HG03469 (cell line): ENCODE measurements at regions not wholly inside any gene's neighbourhood (a gene's known extent, or its start where the extent isn't known, plus 50 kb on each side); places are given as distances from the start of the nearest gene placed in this dataset.
"Not testable (repeated sequence)": the region's sequence is repeated elsewhere in the genome, so short reads cannot be mapped to it uniquely, and the experiment has no call there.

Experiments used
- ATAC-seq: cut with Tn5 transposase; IDR thresholded peaks from one replicate; pipeline ENCODE4 v1.9.1; 2021; ENCODE audit warnings: mild to moderate bottlenecking, moderate library complexity, moderate number of reproducible peaks; ENCODE audit not compliant: unreplicated experiment

GRCh38 chr3:164779816-164780215 is 298.5 kb downstream of the SI start:
- ATAC-seq = no peak

GRCh38 chr3:164752812-164753211 is 325.5 kb downstream of the SI start:
- ATAC-seq = no peak

- no peak for ATAC-seq
Observed at GRCh38 chr3:164748626-164749025, 329.7 kb downstream of the SI start.

- ATAC-seq = no peak
Observed at GRCh38 chr3:164741869-164742268, 336.4 kb downstream of the SI start.

- no peak for ATAC-seq
Observed at GRCh38 chr3:164737174-164737573, 341.1 kb downstream of the SI start.

GRCh38 chr3:164732166-164732565 is 346.1 kb downstream of the SI start:
- ATAC-seq = no peak

- ATAC-seq = no peak
Observed at GRCh38 chr3:164730815-164731360, 347.4 kb downstream of the SI start.

GRCh38 chr3:164723396-164723795 is 354.9 kb downstream of the SI start:
- ATAC-seq = no peak

- ATAC-seq = not testable (repeated sequence)
Observed at GRCh38 chr3:164702808-164703207, 375.5 kb downstream of the SI start.

GRCh38 chr3:164687902-164688301 is 390.4 kb downstream of the SI start:
- ATAC-seq = no peak

GRCh38 chr3:164687211-164687610 is 391.1 kb downstream of the SI start:
- no peak for ATAC-seq

GRCh38 chr3:164683489-164683888 is 394.8 kb downstream of the SI start:
- no peak for ATAC-seq

- ATAC-seq = no peak
Observed at GRCh38 chr3:164679245-164679644, 399.1 kb downstream of the SI start.

GRCh38 chr3:164677317-164677716 is 401.0 kb downstream of the SI start:
- ATAC-seq = no peak

GRCh38 chr3:164673738-164674137 is 404.6 kb downstream of the SI start:
- ATAC-seq = no peak

GRCh38 chr3:164658125-164658524 is 420.2 kb downstream of the SI start:
- no peak for ATAC-seq

- ATAC-seq = no peak
Observed at GRCh38 chr3:164657631-164658030, 420.7 kb downstream of the SI start.

GRCh38 chr3:164655462-164655861 is 422.8 kb downstream of the SI start:
- ATAC-seq = no peak

- ATAC-seq = no peak
Observed at GRCh38 chr3:164641071-164641470, 437.2 kb downstream of the SI start.

GRCh38 chr3:164640591-164640990 is 437.7 kb downstream of the SI start:
- no peak for ATAC-seq

GRCh38 chr3:164620956-164621355 is 457.3 kb downstream of the SI start:
- ATAC-seq = no peak

- ATAC-seq = no peak
Observed at GRCh38 chr3:164620423-164620822, 457.9 kb downstream of the SI start.

- no peak for ATAC-seq
Observed at GRCh38 chr3:164612751-164613150, 465.5 kb downstream of the SI start.
